NT2/D1 (cell line): ENCODE measurements at regions not wholly inside any gene's neighbourhood (a gene's known extent, or its start where the extent isn't known, plus 50 kb on each side); places are given as distances from the start of the nearest gene placed in this dataset.

Experiments used
- SUZ12 ChIP-seq: IDR thresholded peaks from 2 replicates; pipeline ENCODE4 v1.6.1; 2011; ENCODE audit not compliant: insufficient read length, insufficient read depth; ENCODE audit errors: extremely low read depth
- YY1 ChIP-seq: IDR thresholded peaks from 2 replicates; pipeline ENCODE4 v1.6.1; 2011; ENCODE audit not compliant: insufficient read length, insufficient read depth
- ZNF274 ChIP-seq: IDR thresholded peaks from 2 replicates; pipeline ENCODE4 v1.6.1; 2011; ENCODE audit warnings: mild to moderate bottlenecking, low read depth, low read length

- TF ChIP-seq YY1 (no peak), SUZ12 (no peak), ZNF274 (no peak)
Observed at GRCh38 chr5:63409737-63410136, 552.5 kb downstream of the HTR1A start.
